Endothelial cell (in vitro differentiated cells): ENCODE measurements at regions not wholly inside any gene's neighbourhood (a gene's known extent, or its start where the extent isn't known, plus 50 kb on each side); places are given as distances from the start of the nearest gene placed in this dataset.

ENCODE experiments used
- DNase-seq: peaks from one replicate; pipeline ENCODE4 v3.0.0; 2021; ENCODE audit warnings: low spot score
- H3K27ac Mint-ChIP-seq: one replicate; pipeline ENCODE4 v1.8.0; 2021; ENCODE audit warnings: mixed read lengths, inconsistent platforms; ENCODE audit not compliant: unreplicated experiment
- H3K27me3 Mint-ChIP-seq: one replicate; pipeline ENCODE4 v1.8.0; 2021; ENCODE audit warnings: mild to moderate bottlenecking, moderate library complexity, mixed read lengths, inconsistent platforms; ENCODE audit not compliant: unreplicated experiment
- H3K36me3 Mint-ChIP-seq: one replicate; pipeline ENCODE4 v1.8.0; 2021; ENCODE audit warnings: mild to moderate bottlenecking, low read depth, mixed read lengths, inconsistent platforms; ENCODE audit not compliant: unreplicated experiment
- H3K4me1 Mint-ChIP-seq: one replicate; pipeline ENCODE4 v1.8.0; 2021; ENCODE audit warnings: mild to moderate bottlenecking, mixed read lengths, inconsistent platforms; ENCODE audit not compliant: unreplicated experiment
- H3K4me3 Mint-ChIP-seq: one replicate; pipeline ENCODE4 v1.8.0; 2021; ENCODE audit warnings: mild to moderate bottlenecking, mixed read lengths, inconsistent platforms; ENCODE audit not compliant: unreplicated experiment
- H3K9me3 Mint-ChIP-seq: one replicate; pipeline ENCODE4 v1.8.0; 2021; ENCODE audit warnings: mixed read lengths, inconsistent platforms; ENCODE audit not compliant: unreplicated experiment
- CTCF ChIP-seq: fragments of 200-600 bp; sonication (generic); IDR thresholded peaks from one replicate; pipeline ENCODE4 v1.5.0; 2021; ENCODE audit warnings: antibody characterized with exemption; ENCODE audit not compliant: unreplicated experiment

- DNase-seq = no peak
- Mint-ChIP-seq H3K4me1 (no peaks in the 10 kb centered on the region), H3K27ac (no peak overlapping the region), H3K4me3 (no peak overlapping the region), H3K9me3 (peaks cover 4% of the 10 kb centered on the region), H3K27me3 (peaks cover 2% of the 10 kb centered on the region), H3K36me3 (no peaks in the 10 kb centered on the region)
- no peak for TF ChIP-seq CTCF
These were observed 72.0 kb downstream of the FOS start for GRCh38 chr14:75350505-75351060.

- H3K27me3 Mint-ChIP-seq = no peaks in the 10 kb centered on the region
- no peak for TF ChIP-seq CTCF
- no peak overlapping the region for H3K27ac Mint-ChIP-seq
- H3K4me1 Mint-ChIP-seq = no peaks in the 10 kb centered on the region
- DNase-seq = no peak
- H3K36me3 Mint-ChIP-seq = no peaks in the 10 kb centered on the region
- no peaks in the 10 kb centered on the region for H3K9me3 Mint-ChIP-seq
- no peak overlapping the region for H3K4me3 Mint-ChIP-seq
These were observed 68.7 kb upstream of the JDP2 start for GRCh38 chr14:75359098-75359497.

GRCh38 chr14:75361041-75361440 is 66.8 kb upstream of the JDP2 start:
- H3K4me1 Mint-ChIP-seq = no peaks in the 10 kb centered on the region

GRCh38 chr14:75361751-75362433 is 65.9 kb upstream of the JDP2 start:
- TF ChIP-seq CTCF = no peak
- Mint-ChIP-seq H3K4me3 (no peak overlapping the region), H3K4me1 (no peaks in the 10 kb centered on the region), H3K27me3 (no peaks in the 10 kb centered on the region), H3K27ac (no peak overlapping the region), H3K9me3 (no peaks in the 10 kb centered on the region), H3K36me3 (no peaks in the 10 kb centered on the region)
- no peak for DNase-seq

More at GRCh38 chr14:75361041-75361440, 66.8 kb upstream of the JDP2 start:
- no peak for TF ChIP-seq CTCF
- no peaks in the 10 kb centered on the region for H3K36me3 Mint-ChIP-seq
- H3K9me3 Mint-ChIP-seq = no peaks in the 10 kb centered on the region
- no peak overlapping the region for H3K27ac Mint-ChIP-seq
- H3K4me3 Mint-ChIP-seq = no peak overlapping the region
- no peak for DNase-seq
- no peaks in the 10 kb centered on the region for H3K27me3 Mint-ChIP-seq

GRCh38 chr14:75363130-75363529 is 64.7 kb upstream of the JDP2 start:
- H3K9me3 Mint-ChIP-seq = no peaks in the 10 kb centered on the region
- no peak overlapping the region for H3K27ac Mint-ChIP-seq
- H3K36me3 Mint-ChIP-seq = no peaks in the 10 kb centered on the region
- no peak for TF ChIP-seq CTCF
- H3K27me3 Mint-ChIP-seq = no peaks in the 10 kb centered on the region
- no peak overlapping the region for H3K4me3 Mint-ChIP-seq
- H3K4me1 Mint-ChIP-seq = no peaks in the 10 kb centered on the region
- DNase-seq = no peak
